HG03139 (cell line): ENCODE measurements at regions not wholly inside any gene's neighbourhood (a gene's known extent, or its start where the extent isn't known, plus 50 kb on each side); places are given as distances from the start of the nearest gene placed in this dataset.

ENCODE experiments used
- ATAC-seq: cut with Tn5 transposase; IDR thresholded peaks from one replicate; pipeline ENCODE4 v1.9.1; 2021; ENCODE audit not compliant: unreplicated experiment

- ATAC-seq = no peak
These were observed 181.6 kb upstream of the RBMS3 start for GRCh38 chr3:29099296-29099695.

DNA sequence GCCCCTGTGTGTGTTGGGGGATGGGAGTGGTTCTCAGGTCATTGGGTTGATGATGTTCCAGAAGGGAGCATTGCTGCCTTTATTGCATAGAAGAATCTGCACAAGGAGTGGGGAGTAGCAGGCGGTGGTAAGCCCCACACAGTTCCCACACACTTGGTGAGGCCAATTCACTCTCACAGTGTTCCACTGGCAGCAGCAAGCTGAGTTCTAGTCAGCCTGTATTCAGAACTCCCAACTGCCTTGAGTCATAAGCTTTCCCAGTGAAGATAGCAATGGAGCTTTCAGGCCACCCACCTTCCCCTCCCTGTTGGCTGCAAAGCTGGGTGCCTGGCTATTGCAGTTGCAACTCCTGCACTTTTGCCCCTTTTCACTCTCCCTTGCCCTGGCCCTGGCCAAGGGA is 181.1 kb upstream of the RBMS3 start:
- ATAC-seq = no peak

DNA sequence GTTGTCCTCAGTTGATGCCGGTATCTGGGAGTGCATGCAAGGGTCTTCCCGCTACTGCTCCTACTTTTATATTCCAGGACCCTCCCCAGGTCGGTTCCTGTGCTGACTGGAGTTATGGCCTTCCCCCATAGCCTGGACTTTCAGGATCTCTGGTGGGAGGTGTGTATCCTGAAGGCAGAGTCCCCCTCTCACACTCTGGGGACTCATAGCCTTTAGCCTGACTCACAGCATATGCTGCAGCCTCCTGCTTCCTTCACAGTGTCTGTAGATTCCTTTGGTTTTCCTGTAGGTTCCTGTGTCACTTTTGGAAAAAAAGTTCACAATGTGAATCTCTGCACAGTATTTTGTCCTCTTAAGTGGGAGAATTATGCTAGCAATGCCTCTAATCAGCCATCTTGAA is 180.6 kb upstream of the RBMS3 start:
- no peak for ATAC-seq

GRCh38 chr3:29128001-29128400 is 152.9 kb upstream of the RBMS3 start:
- ATAC-seq = no peak

GRCh38 chr3:29137601-29138000 is 143.3 kb upstream of the RBMS3 start:
- ATAC-seq = no peak

DNA sequence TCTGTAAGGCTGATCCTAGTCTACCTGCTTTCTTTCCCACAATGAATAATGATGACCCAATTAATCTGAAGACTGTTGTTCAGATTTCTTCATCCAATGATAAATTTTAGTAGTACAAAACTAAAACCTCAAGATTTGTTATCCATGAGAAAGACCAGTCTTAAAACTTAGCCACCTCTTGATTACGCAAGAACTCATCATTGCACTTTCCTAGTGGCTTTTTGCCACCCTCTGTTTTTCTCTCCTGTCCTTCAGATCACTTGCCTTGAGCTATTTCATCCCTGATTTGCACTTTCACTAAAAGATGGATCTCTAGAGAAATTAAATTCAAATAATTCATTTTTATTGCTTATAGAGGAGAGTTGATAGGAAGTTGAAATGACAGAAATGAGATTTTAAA is 142.7 kb upstream of the RBMS3 start:
- ATAC-seq = no peak

- no peak for ATAC-seq
These were observed 140.2 kb upstream of the RBMS3 start for GRCh38 chr3:29140666-29141065.

- ATAC-seq = no peak
These were observed 139.5 kb upstream of the RBMS3 start for GRCh38 chr3:29141197-29141917.

GRCh38 chr3:29141918-29142275 is 139.0 kb upstream of the RBMS3 start:
- ATAC-seq = no peak

GRCh38 chr3:29143151-29143550 is 137.7 kb upstream of the RBMS3 start:
- no peak for ATAC-seq

DNA sequence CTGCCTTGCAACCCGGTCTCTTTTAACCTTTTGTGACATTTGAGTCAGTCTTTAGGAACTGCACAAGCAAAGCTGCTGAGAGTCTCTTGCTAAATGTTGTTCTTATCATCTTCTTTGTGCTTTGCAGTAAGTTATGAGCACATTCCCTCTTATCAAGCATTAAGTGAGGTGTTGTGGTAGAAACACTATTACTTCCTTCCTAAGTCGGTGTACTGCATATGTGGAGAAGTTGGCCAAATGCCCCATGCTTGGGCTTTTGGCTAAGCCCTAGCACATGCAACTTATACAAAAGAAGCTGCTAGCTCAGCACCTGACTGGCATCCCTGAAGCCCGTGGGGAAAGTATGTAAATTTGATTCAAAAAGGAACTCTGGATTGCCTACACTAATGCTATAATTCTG is 136.5 kb upstream of the RBMS3 start:
- no peak for ATAC-seq

DNA sequence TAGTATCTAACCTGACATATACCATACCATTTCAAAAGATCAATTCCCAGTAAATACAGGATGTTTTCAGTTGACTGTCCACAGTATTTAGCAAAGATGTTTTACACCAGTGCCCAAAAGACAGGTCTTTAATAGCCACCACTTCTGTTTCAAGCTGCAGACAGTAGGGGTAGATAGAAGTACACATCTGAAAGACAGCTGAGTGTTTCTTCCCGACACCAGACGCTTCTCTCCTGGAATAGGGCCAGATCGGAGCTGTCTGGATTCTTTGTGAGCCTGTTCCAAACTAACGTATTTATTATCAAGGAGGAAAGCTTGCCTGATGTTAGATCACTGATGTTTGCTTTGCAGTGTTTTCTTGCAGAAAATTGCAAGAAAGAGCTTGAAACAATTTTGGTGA is 136.1 kb upstream of the RBMS3 start:
- ATAC-seq = no peak

- no peak for ATAC-seq
These were observed 135.5 kb upstream of the RBMS3 start for GRCh38 chr3:29145360-29145759.

DNA sequence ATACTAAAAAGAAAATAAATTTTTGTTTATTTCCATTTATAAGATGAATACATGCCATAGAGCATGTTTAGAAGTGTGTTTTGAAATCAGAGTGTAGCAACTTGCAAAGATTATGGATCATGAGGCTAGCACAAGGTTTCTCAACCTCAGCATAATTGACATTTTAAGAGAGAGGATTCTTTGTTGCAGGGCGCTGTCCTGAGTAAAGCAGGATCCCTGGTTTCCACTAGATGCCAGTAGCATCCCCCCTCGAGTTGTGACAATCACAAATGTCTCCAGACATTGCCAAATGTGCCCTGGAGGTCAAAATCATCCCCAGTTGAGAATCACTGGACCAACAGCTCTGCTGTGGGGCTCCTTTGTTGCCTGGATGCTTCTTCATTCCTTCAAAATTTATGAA is 128.5 kb upstream of the RBMS3 start:
- no peak for ATAC-seq

GRCh38 chr3:29153811-29154210 is 127.1 kb upstream of the RBMS3 start:
- no peak for ATAC-seq

- ATAC-seq = no peak
These were observed 124.7 kb upstream of the RBMS3 start for GRCh38 chr3:29156086-29156715.

DNA sequence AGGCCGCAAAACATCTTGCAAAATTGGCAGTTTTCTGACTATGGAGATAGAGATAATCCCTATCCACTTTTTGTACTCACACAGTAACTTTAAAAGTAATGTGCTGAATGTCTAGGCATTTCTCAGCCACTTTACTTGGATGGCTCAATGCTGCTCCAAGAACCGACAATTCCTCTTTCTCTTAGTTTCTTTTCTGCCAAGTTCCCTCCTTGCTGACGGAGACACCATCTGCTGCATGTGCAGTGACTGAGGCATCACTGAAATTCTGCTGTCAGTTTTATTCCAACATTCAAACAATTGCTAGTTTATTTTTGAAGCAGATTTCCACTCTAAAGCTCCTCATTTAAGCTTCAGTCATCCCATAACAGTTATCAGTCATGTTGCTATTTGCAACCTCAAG is 116.0 kb upstream of the RBMS3 start:
- ATAC-seq = no peak

DNA sequence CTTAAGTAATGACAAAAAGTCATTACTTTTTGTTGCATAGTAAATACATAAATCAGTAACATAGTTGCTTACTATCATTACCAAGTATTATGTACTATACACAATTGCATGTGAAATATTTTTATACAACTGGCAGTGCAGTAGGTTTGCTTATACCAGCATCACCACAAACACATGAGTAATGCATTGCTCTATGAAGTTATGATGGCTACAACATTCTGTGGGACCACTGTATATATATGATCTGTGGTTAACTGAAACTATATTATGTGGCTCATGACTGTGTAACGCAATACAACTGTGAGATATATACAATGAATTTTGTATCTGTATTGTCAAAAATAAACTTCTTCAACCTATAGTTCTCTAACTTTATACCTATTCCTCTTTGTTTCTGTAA is 113.7 kb upstream of the RBMS3 start:
- no peak for ATAC-seq

- no peak for ATAC-seq
These were observed 112.8 kb upstream of the RBMS3 start for GRCh38 chr3:29168081-29168480.

DNA sequence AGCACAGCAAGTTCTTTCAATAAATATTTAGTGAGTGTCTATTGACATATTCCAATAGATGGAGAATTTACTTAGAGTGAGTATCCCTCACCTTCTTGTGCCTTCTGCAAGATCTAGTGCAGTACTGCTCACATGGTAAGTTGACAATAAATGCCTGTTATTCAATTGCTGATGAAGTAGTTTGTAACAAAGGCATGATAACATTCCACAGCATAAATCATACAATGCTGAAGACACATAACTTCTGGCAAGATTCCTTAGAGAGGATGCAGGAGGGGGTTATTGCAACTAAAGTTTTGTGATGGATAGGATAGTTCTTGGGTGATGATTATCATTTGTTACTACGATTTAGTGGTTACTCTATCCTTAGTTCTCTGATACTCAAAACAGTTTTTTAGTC is 112.2 kb upstream of the RBMS3 start:
- no peak for ATAC-seq

DNA sequence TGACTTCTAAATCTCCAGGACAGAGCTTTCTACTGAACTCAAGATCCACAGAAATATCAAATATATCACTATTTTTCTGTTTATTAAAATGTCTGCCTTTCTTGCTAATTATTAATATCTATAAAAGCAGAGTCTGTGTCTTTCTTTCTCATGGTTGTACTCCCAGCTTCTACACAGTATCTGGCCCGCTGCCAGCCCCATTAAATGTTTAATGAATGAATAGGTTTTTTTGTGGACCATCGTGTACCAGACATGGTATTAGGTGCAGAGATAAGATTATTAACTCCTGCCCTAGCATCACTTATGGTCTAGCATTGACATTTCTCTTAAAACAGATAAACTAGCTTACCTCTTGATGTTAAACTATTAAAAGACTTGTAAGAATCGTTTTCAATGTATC is 111.4 kb upstream of the RBMS3 start:
- ATAC-seq = no peak

DNA sequence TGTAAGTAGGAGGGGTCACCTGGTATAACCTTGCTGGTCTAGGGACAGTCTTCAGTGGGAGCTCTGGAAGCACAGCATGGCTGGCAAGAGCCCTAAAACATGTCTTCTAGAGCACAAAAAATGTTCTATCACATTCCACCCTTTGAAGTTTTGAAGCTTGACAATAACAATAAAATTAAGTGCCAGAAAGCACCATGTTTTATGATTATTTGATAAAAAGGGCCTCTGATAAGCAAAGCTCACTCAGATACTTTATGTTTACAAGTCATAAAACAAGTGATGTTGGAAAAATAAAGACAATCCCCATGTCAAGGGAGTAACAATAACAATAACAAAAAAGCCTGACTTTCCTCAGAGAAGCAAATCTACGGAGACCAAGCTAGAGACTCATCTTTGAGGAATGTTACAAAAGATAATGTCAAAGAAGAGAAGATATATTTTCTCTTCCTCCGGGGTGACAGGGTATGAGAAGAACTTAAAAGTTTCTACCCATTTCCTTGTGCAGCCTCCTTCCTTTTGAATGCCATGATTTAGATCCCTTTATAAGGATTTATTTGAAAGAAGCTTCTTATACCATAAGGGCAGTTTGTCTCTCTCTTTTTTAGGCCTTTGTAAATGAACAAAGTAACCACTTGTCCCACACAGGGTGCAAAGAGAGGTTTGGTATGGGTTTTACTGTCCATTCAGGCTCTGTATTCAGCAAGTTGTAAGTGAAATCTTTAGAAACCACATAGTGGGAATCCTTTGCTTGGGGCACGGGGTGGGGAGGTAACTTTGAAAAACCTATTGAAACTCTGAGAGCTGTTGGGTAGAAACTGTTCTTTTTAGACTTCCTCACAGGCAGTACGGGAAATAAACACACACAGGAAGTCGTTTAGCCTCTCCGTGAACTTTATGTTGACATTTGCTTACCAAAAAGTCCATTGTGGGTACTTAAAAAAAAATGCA is 109.6 kb upstream of the RBMS3 start:
- ATAC-seq = peak; percentile 59
